ENCODE measurements at regions not wholly inside any gene's neighbourhood (a gene's known extent, or its start where the extent isn't known, plus 50 kb on each side); places are given as distances from the start of the nearest gene placed in this dataset.
"Not testable (repeated sequence)": the region's sequence is repeated elsewhere in the genome, so short reads cannot be mapped to it uniquely, and the experiment has no call there.

DNA sequence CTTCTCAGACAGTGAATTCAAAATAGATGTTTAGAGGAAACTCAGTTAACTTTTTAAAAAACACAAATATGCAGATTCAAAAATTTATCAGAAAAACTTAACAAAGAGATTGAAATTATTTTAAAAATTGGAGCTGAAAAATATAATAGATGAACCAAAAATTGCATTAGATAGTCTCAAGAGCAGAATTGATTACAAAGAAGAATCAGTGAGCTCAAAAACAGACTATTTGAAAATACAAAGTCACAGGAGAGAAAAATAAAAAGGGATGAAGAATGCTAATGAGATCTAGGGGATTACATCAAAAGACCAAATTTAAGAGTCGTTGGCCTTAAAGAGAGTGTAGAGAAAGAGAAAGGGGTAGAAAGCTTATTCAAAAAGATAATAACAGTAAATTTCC lies 700.5 kb downstream of the COL12A1 start:
- Histone ChIP-seq H3K4me3 (ENCODE audit: low read length in 2 of 2) (no peak overlapping the region), H3K36me3 (ENCODE audit: control insufficient read depth in 2 of 2, insufficient read depth in 2 of 2, low read length in 2 of 2) (no peaks in the 10 kb centered on the region), H3K27me3 (ENCODE audit: control insufficient read depth in 2 of 2, insufficient read depth in 2 of 2, low read length in 2 of 2) (no peaks in the 10 kb centered on the region), H3K9ac (ENCODE audit: low read depth in 1 of 2, low read length in 2 of 2) (no peak overlapping the region), H3K27ac (ENCODE audit: low read depth in 2 of 2, low read length in 2 of 2) (no peak overlapping the region), H3K9me3 (ENCODE audit: control insufficient read depth in 2 of 2, low read length in 2 of 2) (peaks cover 6 to 9% of the 10 kb centered on the region in 2 donors), H3K4me1 (ENCODE audit: control insufficient read depth in 2 of 2, insufficient read depth in 2 of 2, low read length in 2 of 2) (no peaks in the 10 kb centered on the region)

- H3K9ac ChIP-seq (ENCODE audit: low read depth in 1 of 2, low read length in 2 of 2) = no peak overlapping the region
- H3K4me1 ChIP-seq (ENCODE audit: control insufficient read depth in 2 of 2, insufficient read depth in 2 of 2, low read length in 2 of 2) = no peaks in the 10 kb centered on the region
- no peaks in the 10 kb centered on the region for H3K36me3 ChIP-seq (ENCODE audit: control insufficient read depth in 2 of 2, insufficient read depth in 2 of 2, low read length in 2 of 2)
- no peak overlapping the region for H3K27ac ChIP-seq (ENCODE audit: low read depth in 2 of 2, low read length in 2 of 2)
- no peak overlapping the region for H3K4me3 ChIP-seq (ENCODE audit: low read length in 2 of 2)
- peaks cover 6 to 9% of the 10 kb centered on the region in 2 donors for H3K9me3 ChIP-seq (ENCODE audit: control insufficient read depth in 2 of 2, low read length in 2 of 2)
- H3K27me3 ChIP-seq (ENCODE audit: control insufficient read depth in 2 of 2, insufficient read depth in 2 of 2, low read length in 2 of 2) = no peaks in the 10 kb centered on the region
Measured at GRCh38 chr6:74504941-74505340, 700.9 kb downstream of the COL12A1 start.

GRCh38 chr6:74492587-74492986 lies 713.3 kb downstream of the COL12A1 start:
- Histone ChIP-seq H3K4me1 (ENCODE audit: control insufficient read depth in 2 of 2, insufficient read depth in 2 of 2, low read length in 2 of 2) (no peaks in the 10 kb centered on the region), H3K27ac (ENCODE audit: low read depth in 2 of 2, low read length in 2 of 2) (no peak overlapping the region), H3K9ac (ENCODE audit: low read depth in 1 of 2, low read length in 2 of 2) (no peak overlapping the region), H3K36me3 (ENCODE audit: control insufficient read depth in 2 of 2, insufficient read depth in 2 of 2, low read length in 2 of 2) (no peaks in the 10 kb centered on the region), H3K4me3 (ENCODE audit: low read length in 2 of 2) (no peak overlapping the region), H3K9me3 (ENCODE audit: control insufficient read depth in 2 of 2, low read length in 2 of 2) (no peaks in the 10 kb centered on the region), H3K27me3 (ENCODE audit: control insufficient read depth in 2 of 2, insufficient read depth in 2 of 2, low read length in 2 of 2) (no peaks in the 10 kb centered on the region)

- Histone ChIP-seq H3K36me3 (ENCODE audit: control insufficient read depth in 2 of 2, insufficient read depth in 2 of 2, low read length in 2 of 2) (no peaks in the 10 kb centered on the region), H3K27ac (ENCODE audit: low read depth in 2 of 2, low read length in 2 of 2) (no peak overlapping the region), H3K4me1 (ENCODE audit: control insufficient read depth in 2 of 2, insufficient read depth in 2 of 2, low read length in 2 of 2) (no peaks in the 10 kb centered on the region), H3K9me3 (ENCODE audit: control insufficient read depth in 2 of 2, low read length in 2 of 2) (no peaks in the 10 kb centered on the region), H3K27me3 (ENCODE audit: control insufficient read depth in 2 of 2, insufficient read depth in 2 of 2, low read length in 2 of 2) (no peaks in the 10 kb centered on the region), H3K4me3 (ENCODE audit: low read length in 2 of 2) (no peak overlapping the region), H3K9ac (ENCODE audit: low read depth in 1 of 2, low read length in 2 of 2) (no peak overlapping the region)
Measured at GRCh38 chr6:74491844-74492374, 713.9 kb downstream of the COL12A1 start.

GRCh38 chr6:74488726-74489125 lies 717.1 kb downstream of the COL12A1 start:
- H3K27me3 ChIP-seq (ENCODE audit: control insufficient read depth in 2 of 2, insufficient read depth in 2 of 2, low read length in 2 of 2); H3K27ac ChIP-seq (ENCODE audit: low read depth in 2 of 2, low read length in 2 of 2); H3K9ac ChIP-seq (ENCODE audit: low read depth in 1 of 2, low read length in 2 of 2); H3K4me1 ChIP-seq (ENCODE audit: control insufficient read depth in 2 of 2, insufficient read depth in 2 of 2, low read length in 2 of 2); H3K4me3 ChIP-seq (ENCODE audit: low read length in 2 of 2); H3K36me3 ChIP-seq (ENCODE audit: control insufficient read depth in 2 of 2, insufficient read depth in 2 of 2, low read length in 2 of 2); H3K9me3 ChIP-seq (ENCODE audit: control insufficient read depth in 2 of 2, low read length in 2 of 2): not testable (repeated sequence)

DNA sequence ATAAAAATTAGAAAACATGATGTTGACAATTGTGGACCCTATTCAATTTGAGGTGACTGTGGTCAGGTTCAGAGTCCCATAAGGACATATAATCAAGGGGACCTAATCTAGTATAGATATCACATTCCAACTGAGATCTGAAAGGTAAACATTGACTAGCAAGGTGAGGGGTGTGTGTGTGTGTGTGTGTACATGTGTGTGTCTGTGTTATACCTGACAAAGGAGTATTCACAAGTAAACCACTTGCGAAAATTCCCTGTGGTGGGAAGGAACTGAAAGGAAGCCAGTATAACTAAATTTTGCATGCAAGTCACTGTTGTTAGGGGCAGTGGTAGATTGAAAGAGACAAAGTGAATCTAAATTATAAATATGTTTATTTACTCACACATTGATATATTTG lies 723.7 kb downstream of the COL12A1 start:
- Histone ChIP-seq H3K27ac (ENCODE audit: low read depth in 2 of 2, low read length in 2 of 2) (no peak overlapping the region), H3K4me1 (ENCODE audit: control insufficient read depth in 2 of 2, insufficient read depth in 2 of 2, low read length in 2 of 2) (no peaks in the 10 kb centered on the region), H3K4me3 (ENCODE audit: low read length in 2 of 2) (no peak overlapping the region), H3K9me3 (ENCODE audit: control insufficient read depth in 2 of 2, low read length in 2 of 2) (no peaks in the 10 kb centered on the region), H3K9ac (ENCODE audit: low read depth in 1 of 2, low read length in 2 of 2) (no peak overlapping the region), H3K36me3 (ENCODE audit: control insufficient read depth in 2 of 2, insufficient read depth in 2 of 2, low read length in 2 of 2) (no peaks in the 10 kb centered on the region), H3K27me3 (ENCODE audit: control insufficient read depth in 2 of 2, insufficient read depth in 2 of 2, low read length in 2 of 2) (no peaks in the 10 kb centered on the region)

- Histone ChIP-seq H3K9ac (ENCODE audit: low read depth in 1 of 2, low read length in 2 of 2) (no peak overlapping the region), H3K4me1 (ENCODE audit: control insufficient read depth in 2 of 2, insufficient read depth in 2 of 2, low read length in 2 of 2) (no peaks in the 10 kb centered on the region), H3K4me3 (ENCODE audit: low read length in 2 of 2) (no peak overlapping the region)
Measured at GRCh38 chr6:74480561-74480960, 725.3 kb downstream of the COL12A1 start.

DNA sequence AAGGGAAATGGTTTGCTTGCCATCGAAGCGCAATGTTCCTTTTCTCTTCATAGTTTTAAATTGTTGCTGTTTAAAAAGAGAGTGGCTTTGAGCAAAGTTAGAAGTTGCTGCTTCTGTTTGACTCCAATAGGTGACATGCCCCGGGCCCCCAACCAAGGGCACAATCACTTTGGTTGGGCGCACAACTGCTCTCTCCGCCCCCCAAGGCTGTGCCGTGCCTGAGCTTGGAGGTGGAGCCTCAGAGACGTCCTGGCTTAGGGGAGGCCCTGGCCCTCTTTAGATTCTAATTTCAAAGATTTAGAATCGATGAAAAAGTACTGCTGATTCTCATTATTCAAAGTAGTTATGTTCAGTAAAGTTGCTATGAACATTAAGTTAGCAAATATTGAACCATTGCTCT lies 725.9 kb downstream of the COL12A1 start:
- Histone ChIP-seq H3K27ac (ENCODE audit: low read depth in 2 of 2, low read length in 2 of 2) (no peak overlapping the region), H3K4me3 (ENCODE audit: low read length in 2 of 2) (no peak overlapping the region), H3K27me3 (ENCODE audit: control insufficient read depth in 2 of 2, insufficient read depth in 2 of 2, low read length in 2 of 2) (no peaks in the 10 kb centered on the region), H3K4me1 (ENCODE audit: control insufficient read depth in 2 of 2, insufficient read depth in 2 of 2, low read length in 2 of 2) (no peaks in the 10 kb centered on the region), H3K9me3 (ENCODE audit: control insufficient read depth in 2 of 2, low read length in 2 of 2) (no peaks in the 10 kb centered on the region), H3K36me3 (ENCODE audit: control insufficient read depth in 2 of 2, insufficient read depth in 2 of 2, low read length in 2 of 2) (no peaks in the 10 kb centered on the region), H3K9ac (ENCODE audit: low read depth in 1 of 2, low read length in 2 of 2) (no peak overlapping the region)

More at GRCh38 chr6:74480561-74480960, 725.3 kb downstream of the COL12A1 start:
- Histone ChIP-seq H3K27ac (ENCODE audit: low read depth in 2 of 2, low read length in 2 of 2) (no peak overlapping the region), H3K9me3 (ENCODE audit: control insufficient read depth in 2 of 2, low read length in 2 of 2) (no peaks in the 10 kb centered on the region), H3K27me3 (ENCODE audit: control insufficient read depth in 2 of 2, insufficient read depth in 2 of 2, low read length in 2 of 2) (no peaks in the 10 kb centered on the region), H3K36me3 (ENCODE audit: control insufficient read depth in 2 of 2, insufficient read depth in 2 of 2, low read length in 2 of 2) (no peaks in the 10 kb centered on the region)

DNA sequence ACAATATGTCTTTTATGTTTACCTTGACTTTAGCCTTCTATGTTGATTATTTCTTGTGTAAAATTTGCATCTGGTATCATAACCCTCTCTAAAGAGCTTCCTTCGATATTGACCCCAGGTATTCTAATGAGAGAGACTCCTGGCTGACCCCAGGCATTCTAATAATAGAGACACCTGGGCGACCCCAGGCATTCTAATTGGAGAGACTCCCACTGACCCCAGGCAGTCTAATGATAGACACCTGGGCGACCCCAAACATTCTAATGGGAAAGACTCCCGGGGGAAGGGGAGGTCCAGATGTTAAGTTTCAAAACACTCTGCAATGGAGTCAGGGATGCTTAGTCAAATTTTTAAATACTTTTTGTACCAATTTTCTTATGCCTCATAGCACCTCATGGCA lies 726.4 kb downstream of the COL12A1 start:
- Histone ChIP-seq H3K36me3 (ENCODE audit: control insufficient read depth in 2 of 2, insufficient read depth in 2 of 2, low read length in 2 of 2) (no peaks in the 10 kb centered on the region), H3K4me3 (ENCODE audit: low read length in 2 of 2) (no peak overlapping the region)

GRCh38 chr6:74474046-74474445 lies 731.8 kb downstream of the COL12A1 start:
- H3K9me3 ChIP-seq (ENCODE audit: control insufficient read depth in 2 of 2, low read length in 2 of 2); H3K4me3 ChIP-seq (ENCODE audit: low read length in 2 of 2); H3K27ac ChIP-seq (ENCODE audit: low read depth in 2 of 2, low read length in 2 of 2); H3K4me1 ChIP-seq (ENCODE audit: control insufficient read depth in 2 of 2, insufficient read depth in 2 of 2, low read length in 2 of 2); H3K9ac ChIP-seq (ENCODE audit: low read depth in 1 of 2, low read length in 2 of 2); H3K27me3 ChIP-seq (ENCODE audit: control insufficient read depth in 2 of 2, insufficient read depth in 2 of 2, low read length in 2 of 2); H3K36me3 ChIP-seq (ENCODE audit: control insufficient read depth in 2 of 2, insufficient read depth in 2 of 2, low read length in 2 of 2): not testable (repeated sequence)

More for the DNA sequence above, 726.4 kb downstream of the COL12A1 start:
- no peak overlapping the region for H3K27ac ChIP-seq (ENCODE audit: low read depth in 2 of 2, low read length in 2 of 2)
- no peak overlapping the region for H3K9ac ChIP-seq (ENCODE audit: low read depth in 1 of 2, low read length in 2 of 2)
- no peaks in the 10 kb centered on the region for H3K9me3 ChIP-seq (ENCODE audit: control insufficient read depth in 2 of 2, low read length in 2 of 2)
- H3K27me3 ChIP-seq (ENCODE audit: control insufficient read depth in 2 of 2, insufficient read depth in 2 of 2, low read length in 2 of 2) = no peaks in the 10 kb centered on the region
- H3K4me1 ChIP-seq (ENCODE audit: control insufficient read depth in 2 of 2, insufficient read depth in 2 of 2, low read length in 2 of 2) = no peaks in the 10 kb centered on the region

DNA sequence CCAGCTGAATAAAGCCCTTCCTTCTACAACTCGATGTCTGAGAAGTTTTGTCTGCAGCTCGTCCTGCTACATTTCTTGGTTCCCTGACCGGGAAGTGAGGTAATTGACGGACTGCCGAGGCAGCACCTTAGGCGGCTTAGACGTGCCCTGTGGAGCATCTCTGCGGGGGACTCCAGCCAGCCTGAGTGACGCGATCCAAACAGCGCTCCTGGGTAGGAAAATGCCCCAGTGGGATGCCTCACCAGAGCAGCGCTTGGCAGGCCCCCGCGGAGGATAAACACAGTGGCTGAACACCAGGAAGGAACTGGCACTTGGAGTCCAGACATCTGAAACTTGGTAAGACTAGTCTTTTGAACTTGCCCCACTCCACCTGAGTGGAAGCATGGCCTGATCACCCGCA lies 737.3 kb downstream of the COL12A1 start:
- not testable (repeated sequence) for H3K4me3 ChIP-seq (ENCODE audit: low read length in 2 of 2); H3K27ac ChIP-seq (ENCODE audit: low read depth in 2 of 2, low read length in 2 of 2); H3K27me3 ChIP-seq (ENCODE audit: control insufficient read depth in 2 of 2, insufficient read depth in 2 of 2, low read length in 2 of 2); H3K4me1 ChIP-seq (ENCODE audit: control insufficient read depth in 2 of 2, insufficient read depth in 2 of 2, low read length in 2 of 2); H3K9ac ChIP-seq (ENCODE audit: low read depth in 1 of 2, low read length in 2 of 2); H3K36me3 ChIP-seq (ENCODE audit: control insufficient read depth in 2 of 2, insufficient read depth in 2 of 2, low read length in 2 of 2); H3K9me3 ChIP-seq (ENCODE audit: control insufficient read depth in 2 of 2, low read length in 2 of 2)
